Stimulated activated naive CD4-positive, alpha-beta T cell (primary cell): ENCODE measurements at regions not wholly inside any gene's neighbourhood (a gene's known extent, or its start where the extent isn't known, plus 50 kb on each side); places are given as distances from the start of the nearest gene placed in this dataset.

Source experiments
- DNase-seq, 6 experiments: peaks; one replicate each; lab custom pipeline; 2025; lab: John Stamatoyannopoulos, UW

DNA sequence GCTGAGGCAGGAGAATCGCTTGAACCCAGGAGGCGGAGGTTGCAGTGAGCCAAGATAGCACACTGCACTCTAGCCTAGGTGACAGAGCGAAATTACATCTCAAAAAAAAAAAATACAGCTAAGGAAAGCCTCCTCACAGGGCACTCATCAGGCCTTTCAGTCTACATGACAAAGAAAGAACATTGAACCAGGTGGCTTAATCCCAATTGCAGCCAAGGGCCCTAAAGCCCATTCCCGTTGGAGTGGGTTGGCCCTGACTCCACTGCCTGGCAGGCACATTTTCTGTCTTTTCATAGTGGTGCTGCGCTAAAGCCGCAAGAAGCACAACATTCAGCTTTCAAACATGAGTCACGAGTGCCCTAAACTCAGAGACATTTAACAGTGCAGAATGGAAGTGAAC, 372.5 kb downstream of the RNF144A start:
- DNase-seq = no peak

DNA sequence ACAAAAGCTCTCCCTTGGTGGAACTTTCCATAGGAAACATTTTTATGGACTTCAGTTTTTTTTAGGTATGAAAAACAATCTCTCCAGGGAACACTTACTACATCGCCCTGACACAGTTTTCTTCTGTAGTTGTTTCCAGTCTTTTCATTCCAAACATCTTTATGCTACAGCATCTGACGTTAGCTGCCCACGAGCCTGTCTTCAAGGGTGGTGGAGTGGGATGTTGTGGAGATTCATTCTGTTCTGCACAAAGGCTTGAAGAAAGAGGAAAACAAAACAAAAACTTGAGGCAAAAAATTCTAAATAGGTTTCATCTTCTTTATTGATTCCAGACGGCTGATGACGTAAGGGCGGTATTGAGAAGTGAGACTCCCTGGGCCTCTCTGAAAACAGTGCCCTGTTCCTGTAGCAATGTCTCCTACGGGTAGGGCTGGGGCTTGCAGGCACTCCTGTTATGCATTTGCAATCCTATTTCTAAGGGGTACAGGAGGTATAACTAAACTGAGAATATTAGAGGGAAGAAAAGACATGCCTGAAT, 375.0 kb downstream of the RNF144A start:
- DNase-seq = no peak

DNA sequence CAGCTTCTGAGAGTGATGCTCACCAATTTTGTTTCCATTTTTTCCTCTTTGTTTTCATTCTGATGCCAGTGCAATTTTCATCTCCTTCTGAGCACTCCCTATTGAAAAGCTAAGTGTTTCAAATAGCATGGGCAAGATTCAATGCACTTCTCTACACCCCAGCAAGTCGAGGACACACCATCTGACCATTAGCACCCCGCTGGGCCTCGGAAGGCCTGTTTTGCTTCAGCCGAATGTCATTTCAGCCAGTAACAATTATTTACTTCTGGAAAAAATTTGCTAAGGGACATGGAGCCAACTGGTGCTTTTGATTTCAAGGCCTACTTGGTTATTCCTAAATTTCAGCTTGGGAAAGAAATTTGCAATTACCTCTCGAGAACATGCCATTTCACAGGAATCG, 392.4 kb downstream of the RNF144A start:
- no peak for DNase-seq

DNA sequence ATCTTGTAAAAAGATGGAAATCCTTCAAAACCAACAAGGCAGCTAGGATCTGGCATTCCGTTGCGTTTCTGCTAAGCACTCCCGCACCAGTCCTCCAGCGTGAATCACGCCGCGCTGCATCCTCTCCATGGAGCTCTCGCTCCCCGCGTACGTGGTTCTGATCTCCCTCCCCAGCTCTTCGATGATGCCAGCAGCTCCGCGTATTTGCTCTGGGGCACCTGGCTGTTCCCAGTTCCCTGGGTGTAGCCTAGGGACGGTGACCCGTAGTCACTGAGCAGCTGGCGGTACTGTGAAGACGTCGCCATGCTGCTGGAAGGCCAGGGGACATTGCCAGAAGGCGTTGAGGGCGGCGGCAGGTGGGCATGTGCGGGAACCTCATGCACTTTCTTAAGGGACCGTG, 407.5 kb downstream of the RNF144A start:
- no peak for DNase-seq

DNA sequence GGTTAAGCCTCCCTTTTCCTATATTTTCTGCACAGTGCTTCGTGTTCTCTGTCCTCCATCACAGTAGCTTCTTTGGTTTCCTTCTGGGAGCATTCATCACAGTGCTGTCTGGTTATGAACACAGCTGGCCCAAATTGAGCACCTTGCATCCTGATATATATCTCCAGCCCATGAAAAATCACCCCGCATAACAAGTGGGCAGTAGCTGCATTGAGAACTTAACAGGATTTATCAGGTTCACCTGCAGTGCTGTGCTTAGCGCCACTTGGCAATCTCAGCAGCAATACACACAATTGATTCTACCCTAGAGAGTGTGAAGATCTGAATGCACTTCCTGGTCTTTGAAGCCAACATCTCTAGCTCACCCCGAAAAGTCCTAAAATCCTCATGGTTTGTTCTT, 408.0 kb downstream of the RNF144A start:
- no peak for DNase-seq

DNA sequence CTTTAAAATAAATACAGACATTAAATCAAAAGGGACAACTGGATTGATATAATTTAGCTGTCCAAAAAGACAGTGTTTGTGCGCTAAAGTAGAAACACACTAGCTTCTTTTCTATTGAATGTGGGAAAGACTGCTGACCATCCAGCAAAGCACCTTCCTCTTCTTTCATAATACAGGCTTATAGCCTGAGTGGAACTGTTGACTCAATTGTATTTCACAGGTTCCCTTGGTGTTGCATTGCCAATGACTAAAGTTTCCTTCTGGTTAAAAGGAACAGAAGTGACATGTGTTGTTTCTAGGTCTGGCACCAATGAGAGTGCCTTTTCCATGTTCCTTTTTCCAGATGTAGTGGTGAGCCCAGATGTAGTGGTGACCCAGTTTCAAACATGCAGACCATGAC, 412.3 kb downstream of the RNF144A start:
- no peak for DNase-seq

DNA sequence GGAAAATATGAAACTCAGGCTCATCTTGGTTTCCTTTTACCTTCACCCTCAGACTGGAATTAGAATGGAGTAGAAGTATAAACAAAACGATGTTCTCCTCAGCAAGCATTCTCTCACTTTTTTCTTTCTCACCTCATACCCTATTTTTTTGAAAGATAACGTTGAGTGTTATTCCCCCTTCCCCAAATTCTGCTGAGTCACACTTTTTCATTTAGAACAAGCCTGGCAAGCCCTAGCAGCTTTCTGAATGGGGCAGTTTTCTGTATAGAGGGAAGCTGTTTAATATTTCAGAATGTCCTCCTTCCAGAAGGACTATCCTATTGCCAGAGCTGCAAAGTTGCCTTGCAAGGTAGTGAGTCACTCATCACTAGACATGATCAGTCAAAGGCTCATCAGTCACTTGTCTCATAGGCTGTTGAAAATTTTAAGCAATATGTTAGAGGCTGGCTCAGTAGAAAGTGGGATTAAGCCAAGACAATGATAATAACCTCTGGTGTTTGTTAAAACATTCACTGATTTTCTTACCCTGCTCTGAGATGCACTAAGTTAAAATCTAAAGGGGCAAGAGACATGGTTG, 416.1 kb downstream of the RNF144A start:
- no peak for DNase-seq

DNA sequence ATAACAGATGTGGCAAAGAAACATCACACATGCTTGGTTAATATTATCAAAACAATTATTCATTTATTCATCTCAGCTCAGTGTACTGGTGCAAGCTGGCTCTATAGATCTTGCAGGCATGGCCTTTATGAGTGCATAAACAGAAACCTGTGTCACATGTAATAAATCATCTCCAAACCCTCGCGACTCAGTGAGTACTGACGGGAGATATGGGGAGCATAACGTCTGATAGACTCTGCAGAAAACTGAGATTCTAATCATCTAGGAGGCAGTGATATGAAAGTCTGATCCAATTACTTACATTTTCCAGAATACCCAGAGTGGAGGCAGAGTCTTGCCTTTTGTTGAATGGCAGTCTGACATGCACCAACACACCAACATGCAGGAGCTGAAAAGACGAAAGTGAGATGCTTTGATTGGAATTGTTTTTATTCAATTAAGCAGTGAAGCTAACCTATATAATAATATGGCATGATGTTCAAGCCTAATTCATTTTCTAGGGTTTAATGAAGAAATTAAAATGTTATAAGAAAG, 416.8 kb downstream of the RNF144A start:
- DNase-seq = no peak

DNA sequence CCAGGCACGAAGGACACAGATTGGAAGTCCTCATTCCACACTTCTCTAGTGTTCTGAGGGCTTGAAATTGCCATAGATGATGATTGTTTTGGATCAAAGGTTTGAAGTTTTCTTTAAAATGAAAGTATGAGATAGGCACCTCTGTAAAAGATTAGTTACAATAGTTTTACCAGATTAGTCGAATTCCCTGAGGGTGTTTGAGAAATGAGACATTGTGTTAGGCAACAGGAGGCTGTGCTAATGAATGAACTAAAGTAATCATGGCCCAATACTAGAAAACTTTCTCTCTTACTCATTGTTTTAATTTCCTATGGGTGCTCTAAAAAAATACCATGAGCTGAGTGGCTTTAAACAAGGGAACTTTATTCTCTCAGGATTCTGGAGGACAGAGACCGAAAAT, 421.7 kb downstream of the RNF144A start:
- DNase-seq = no peak

DNA sequence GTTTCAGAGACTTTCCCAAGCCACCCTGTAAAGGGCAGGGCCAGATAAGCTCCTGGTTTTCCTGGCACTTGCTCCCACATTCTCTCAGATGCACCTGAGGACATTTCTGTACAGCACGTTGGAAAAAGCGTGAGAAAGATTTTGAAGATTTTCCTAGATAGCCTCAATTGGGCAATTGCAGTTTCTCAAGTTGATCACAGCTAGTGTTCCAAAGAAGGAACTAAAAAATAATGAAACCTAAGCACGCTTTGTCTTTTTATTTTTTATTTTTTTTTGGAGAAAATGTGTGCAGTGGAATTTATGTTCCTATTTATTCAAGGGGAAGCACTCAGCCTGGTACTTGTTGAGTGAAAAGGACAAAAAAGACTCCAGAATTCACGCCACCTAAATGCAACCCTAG, 429.1 kb downstream of the RNF144A start:
- no peak for DNase-seq

DNA sequence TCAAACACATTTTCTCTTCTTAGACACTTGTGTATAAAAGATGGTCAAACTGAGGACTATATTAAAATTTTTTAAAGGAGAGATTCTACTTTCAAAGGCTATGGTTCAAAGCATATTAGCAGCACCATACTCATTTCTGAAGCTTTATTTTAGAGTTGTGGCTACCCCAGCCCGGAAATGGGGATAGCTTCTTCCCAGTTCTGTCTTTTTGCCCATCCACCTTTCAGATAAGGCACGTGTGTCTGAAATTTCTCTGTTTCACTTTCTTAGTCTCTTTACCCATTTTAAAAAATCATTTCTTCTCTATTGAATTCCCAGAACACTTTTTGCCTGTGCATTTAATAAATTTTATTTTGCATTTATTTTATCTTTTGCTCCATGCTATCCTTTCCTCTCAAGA, 431.5 kb downstream of the RNF144A start:
- DNase-seq = no peak

DNA sequence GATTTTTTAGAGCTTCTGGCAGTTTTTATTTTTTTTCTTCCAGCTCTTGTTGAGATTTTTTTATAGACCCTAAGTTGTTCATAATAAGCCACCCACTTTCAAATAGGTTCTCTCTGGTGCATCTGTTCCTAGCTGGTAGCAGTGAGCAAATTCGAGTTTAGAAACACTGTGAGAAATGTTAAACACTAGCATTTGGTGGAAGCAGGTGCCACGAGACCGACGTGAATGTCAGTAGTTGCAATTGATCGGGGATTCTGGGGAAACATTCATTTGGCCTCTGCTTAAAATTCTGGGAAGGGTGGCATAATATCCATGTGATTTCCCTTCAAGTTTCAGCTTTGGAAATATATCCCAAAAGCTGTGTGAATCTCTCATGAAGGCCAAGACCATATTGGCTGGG, 435.0 kb downstream of the RNF144A start:
- DNase-seq = no peak

DNA sequence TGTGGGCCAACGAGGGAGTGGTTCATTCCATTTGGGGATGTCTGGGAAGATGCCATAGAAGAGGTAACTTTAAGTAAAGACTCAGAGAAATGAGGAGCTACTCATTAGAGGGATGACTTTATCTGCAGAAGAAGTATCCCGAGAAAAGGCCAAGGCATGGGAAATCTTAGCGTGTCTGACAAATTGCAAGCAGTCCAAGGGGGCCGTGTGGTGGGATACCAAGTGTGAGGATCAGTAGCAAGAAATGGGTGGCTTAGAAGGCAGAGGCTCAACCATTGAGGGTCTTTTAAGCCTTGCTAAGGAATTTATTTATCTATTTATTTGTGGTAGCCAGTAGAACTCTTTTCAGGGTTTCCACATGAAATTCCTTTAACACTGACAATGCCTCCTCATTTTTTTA, 436.4 kb downstream of the RNF144A start:
- no peak for DNase-seq

DNA sequence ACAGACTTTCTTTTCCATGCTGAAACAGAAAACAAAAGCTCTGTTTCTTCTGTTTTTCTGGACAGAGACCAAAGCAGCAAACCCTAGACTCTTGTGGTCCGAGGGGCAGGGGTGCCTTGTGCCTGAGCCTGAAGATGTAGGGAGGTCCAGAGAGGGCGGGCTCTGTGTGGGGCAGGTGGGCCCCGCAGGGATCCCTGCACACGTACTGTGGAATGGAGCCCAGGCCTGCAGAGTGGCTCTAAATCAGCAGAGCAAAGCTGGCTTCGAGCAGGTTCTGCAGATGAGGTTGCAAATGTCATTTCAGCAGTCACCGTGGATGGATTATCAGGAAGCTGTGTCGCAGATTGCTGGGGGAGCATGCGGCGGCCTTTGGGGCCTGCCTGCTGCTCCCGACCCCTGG, 438.6 kb downstream of the RNF144A start:
- DNase-seq = no peak

DNA sequence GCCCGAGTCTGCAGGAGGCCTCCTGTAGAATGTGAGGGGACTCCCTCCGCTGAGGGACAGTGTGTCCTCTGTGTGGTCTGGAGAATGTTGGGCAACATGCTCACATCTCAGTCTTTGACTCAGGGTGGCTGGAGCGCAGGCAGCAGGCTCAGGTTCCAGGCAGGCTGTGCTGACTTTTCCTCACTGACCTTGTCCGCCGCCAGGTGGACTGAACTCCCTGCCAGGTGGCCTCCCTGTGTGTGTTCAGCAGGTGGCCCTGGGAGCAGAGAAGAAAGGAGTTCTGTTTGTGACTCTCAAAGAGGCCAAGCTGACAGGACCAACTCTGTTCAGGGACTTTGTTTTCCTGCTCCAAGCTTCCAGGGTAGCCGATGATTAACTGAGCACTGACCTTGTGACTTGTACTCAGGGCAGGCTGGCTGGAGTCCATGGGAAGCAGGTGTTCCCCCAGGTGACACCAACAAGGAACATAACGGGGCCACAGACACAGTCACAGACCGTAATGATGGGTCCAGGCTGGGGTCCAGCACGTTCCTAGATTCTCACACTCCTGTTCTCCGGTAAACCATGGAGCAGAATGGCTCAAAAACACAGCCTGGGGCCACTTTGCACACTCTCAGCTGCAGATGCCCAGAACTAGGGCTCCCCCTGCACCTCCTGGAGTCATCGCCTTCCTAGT, 439.8 kb downstream of the RNF144A start:
- DNase-seq = no peak

DNA sequence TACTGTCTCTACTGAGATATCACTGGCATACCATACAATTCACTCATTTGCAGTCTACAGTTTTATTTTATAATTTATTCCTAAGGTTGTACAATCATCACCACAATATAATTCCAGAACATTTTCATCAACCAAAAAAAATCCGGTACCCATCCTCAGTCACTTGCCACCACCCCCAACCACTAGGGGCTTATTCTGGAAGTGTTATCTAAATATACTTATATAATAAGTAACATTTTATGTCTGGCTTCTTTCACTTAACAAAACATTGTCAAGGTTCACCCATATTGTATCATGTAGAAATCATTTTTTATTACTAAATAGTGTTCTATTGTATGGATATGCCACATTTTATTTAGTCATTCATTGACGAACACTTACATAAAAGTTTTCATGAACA, 440.8 kb downstream of the RNF144A start:
- no peak for DNase-seq

DNA sequence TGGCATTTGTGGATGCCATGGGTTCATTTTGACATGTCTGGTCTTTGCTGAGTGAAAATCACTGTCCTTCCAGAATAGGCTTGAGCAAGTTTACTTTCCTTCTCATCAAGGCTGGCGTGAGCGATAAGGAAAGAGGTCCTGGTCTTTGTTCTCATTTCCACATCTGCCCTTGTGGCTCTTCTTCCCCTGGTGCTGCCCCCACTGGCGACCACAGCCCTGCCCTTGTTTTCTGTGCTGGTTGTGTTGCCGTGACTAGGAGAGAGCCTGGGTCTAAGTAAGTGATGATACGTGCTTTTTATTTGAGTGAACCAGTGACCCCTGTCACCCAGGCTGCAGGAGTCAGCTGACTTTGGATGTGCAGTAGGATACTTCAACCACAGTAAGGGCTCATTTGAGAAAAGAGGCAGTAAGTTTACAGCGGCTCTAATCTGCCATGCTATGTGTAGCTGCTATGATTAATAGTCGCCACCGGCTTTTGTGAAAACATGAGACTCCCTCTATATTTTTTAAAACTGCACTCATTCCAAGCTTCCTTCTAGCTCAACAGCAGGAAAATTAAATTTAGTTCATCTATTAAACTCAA, 441.7 kb downstream of the RNF144A start:
- DNase-seq = no peak

DNA sequence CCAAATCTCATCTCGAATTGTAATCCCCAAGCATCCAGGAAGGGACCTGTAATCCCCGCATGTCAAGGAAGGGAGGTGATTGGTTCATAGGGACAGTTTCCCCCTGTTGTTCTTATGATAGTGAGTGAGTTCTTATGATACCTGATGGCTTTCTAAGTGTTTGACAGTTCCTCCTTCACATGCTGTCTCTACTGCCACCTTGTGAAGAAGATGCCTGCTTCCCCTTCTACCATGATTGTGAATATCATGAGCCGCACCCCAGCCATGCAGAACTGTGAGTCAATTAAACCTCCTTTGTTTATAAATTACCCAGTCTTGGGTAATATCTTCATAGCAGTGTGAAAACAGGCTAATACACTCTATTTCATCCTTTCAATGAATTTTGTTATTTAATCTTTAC, 446.7 kb downstream of the RNF144A start:
- DNase-seq = no peak

DNA sequence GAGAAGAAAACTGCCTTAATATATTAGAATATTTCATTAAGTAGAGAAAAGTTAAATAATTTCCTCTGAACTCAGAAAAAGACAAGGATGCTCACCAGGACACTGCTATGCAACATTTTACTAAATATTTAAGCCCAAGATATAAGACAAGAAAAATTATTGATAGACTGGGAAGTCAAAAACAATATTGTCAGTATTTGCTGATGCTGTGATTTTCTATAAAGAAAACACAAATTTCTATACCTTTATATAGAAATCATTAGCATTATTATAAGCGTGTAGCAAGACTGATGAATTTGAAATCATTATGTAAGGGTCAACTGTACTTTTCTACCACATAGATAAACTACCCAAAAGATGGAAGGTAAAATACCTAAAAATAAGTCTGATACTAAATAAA, 451.0 kb downstream of the RNF144A start:
- no peak for DNase-seq

DNA sequence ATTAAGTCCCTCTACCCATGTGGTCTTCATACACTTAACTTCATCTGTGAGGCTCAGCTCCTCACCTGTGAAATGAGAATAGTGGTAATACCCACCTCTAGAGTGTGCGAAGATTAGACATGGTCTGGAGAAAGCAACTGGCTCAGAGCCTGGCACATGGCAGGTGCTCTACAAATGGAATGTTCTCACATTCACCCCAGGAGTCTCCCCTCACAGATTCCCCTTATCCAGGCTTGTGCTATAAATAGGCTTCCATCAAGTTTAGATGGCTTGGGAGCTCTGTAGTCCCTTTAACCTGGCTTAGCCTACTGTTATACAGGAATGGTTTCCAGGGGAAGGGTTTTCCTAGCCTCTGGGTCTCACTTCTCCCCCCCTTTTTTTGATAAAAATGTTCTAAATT, 455.9 kb downstream of the RNF144A start:
- DNase-seq = no peak

DNA sequence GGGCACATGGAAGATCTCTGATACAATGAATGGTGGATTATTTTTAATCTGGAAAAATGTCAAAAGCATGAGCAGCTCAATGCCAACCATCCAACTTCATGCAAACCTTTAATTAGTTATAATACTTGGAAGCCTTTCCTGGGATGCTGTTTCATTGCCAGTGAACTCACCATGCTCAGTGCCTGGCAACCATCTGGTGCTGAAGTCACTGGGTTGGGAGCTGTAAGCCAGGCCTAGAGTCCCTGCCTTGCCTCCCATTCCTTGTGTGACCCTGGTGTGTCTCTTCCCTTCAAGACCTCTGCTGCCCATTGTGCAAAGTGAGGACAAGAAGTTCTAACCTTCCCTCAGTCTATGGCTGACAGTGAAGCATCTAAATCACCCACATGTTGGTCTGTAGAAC, 458.7 kb downstream of the RNF144A start:
- no peak for DNase-seq

DNA sequence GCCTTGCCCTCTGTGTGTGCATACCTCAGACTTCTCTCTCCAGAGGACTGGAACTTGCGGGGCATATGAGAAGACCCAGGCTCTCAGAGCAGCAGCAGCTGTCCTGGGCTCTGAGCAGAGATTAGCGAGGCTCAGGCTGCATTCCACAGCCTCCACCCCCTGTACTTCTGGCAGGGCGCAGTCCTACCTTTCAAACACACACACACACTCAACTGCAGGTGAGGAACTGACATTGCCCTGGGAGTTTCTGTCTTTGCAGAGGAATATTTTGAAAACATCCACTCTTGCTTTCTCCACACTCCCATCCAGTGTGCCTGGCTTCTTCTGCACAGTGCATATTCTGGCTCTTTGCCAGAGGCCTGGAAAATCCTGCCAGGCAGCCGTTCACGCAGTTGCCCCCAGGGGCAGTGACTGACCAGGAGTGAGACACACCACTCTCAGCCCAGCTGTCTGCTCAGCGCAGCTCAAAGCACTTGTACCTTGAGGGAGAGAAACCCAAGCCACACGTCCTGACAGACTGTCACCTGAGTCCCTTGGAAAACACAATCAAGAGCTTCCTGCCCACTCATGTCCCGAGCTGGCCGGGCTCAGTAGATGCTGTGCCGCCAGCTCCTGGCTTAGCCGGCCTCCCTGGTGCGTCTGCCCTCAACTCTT, 460.8 kb downstream of the RNF144A start:
- no peak for DNase-seq

DNA sequence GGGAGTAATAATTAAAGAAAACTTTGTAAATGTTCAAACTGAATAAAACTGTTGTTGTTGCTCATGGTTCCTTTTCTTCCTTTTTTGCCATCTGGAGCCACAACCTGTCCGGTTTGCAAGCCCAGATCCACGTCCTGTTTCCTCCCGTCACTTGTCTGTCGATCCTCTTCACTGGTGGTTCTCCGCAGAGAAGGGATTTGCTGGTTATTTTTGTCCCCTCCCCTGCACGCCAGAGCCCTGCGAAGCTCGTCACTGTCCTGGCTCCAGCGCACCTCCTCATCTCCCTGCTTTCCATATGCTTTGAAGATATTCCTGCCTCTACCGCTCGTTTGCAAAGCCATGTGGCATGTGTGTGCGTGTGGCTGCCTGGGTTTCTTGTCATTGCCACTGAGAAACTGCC, 461.4 kb downstream of the RNF144A start:
- DNase-seq = no peak
